PC-9 (cell line): ENCODE measurements at regions not wholly inside any gene's neighbourhood (a gene's known extent, or its start where the extent isn't known, plus 50 kb on each side); places are given as distances from the start of the nearest gene placed in this dataset.

Experiments used
- BruUV-seq: library from RNA; stranded (reverse); fragments of 400-500 nt; replicated peaks from 2 replicates; lab custom pipeline; 2021; lab: Mats Ljungman, UMichigan
- CTCF ChIA-PET: fragments of 300-600 bp; sonication (Branson Sonifier 250); formaldehyde crosslinking; loops from one replicate; lab custom pipeline; 2022; ENCODE audit warnings: antibody characterized with exemption; lab: Charles Lee
- POLR2A ChIA-PET: fragments of 300-600 bp; sonication (Branson Sonifier 250); formaldehyde crosslinking; loops from one replicate; lab custom pipeline; 2022; ENCODE audit warnings: antibody characterized with exemption; ENCODE audit not compliant: unreplicated experiment; lab: Charles Lee
- DNase-seq, 2 experiments: peaks; one replicate each; pipeline versions ENCODE4 v3.0.0 to v3.0.0-alpha.2; 2015 to 2022; ENCODE audit warnings: mixed read lengths in 1 of 2
- H2AFZ ChIP-seq: fragments of 200-600 bp; sonication (generic); 2 replicates; pipeline ENCODE4 v1.8.1; 2017; ENCODE audit warnings: antibody characterized with exemption
- H3F3A ChIP-seq: fragments of 200-600 bp; sonication (generic); 2 replicates; pipeline ENCODE4 v1.8.1; 2017; ENCODE audit warnings: antibody characterized with exemption, mild to moderate bottlenecking, low read depth; ENCODE audit not compliant: insufficient read depth
- H3K27ac ChIP-seq: fragments of 200-600 bp; sonication (generic); 2 replicates; pipeline ENCODE4 v1.6.1; 2016; ENCODE audit warnings: mixed run types
- H3K27me3 ChIP-seq: fragments of 200-600 bp; sonication (generic); 2 replicates; pipeline ENCODE4 v1.6.1; 2016; ENCODE audit warnings: low read depth, mixed run types; ENCODE audit not compliant: insufficient read depth
- H3K36me3 ChIP-seq: fragments of 200-600 bp; sonication (generic); 2 replicates; pipeline ENCODE4 v1.6.1; 2016; ENCODE audit warnings: low read depth, mixed run types
- H3K4me1 ChIP-seq: fragments of 200-600 bp; sonication (generic); replicated peaks from 2 replicates; pipeline ENCODE4 v1.6.1; 2016; ENCODE audit warnings: mixed run types; ENCODE audit not compliant: insufficient read depth
- H3K4me2 ChIP-seq: fragments of 200-600 bp; sonication (generic); 2 replicates; pipeline ENCODE4 v1.6.1; 2017; ENCODE audit warnings: mixed run types
- H3K4me3 ChIP-seq: fragments of 200-600 bp; sonication (generic); 2 replicates; pipeline ENCODE4 v1.6.1; 2016; ENCODE audit warnings: mixed run types
- H3K79me2 ChIP-seq: fragments of 200-600 bp; sonication (generic); 2 replicates; pipeline ENCODE4 v1.6.1; 2017; ENCODE audit warnings: low read depth, mixed run types
- H3K9me2 ChIP-seq: fragments of 200-600 bp; sonication (generic); 2 replicates; pipeline ENCODE4 v1.8.1; 2017; ENCODE audit warnings: mild to moderate bottlenecking; ENCODE audit not compliant: insufficient read depth
- H3K9me3 ChIP-seq: fragments of 200-600 bp; sonication (generic); 2 replicates; pipeline ENCODE4 v1.8.1; 2016; ENCODE audit warnings: low read depth; ENCODE audit not compliant: insufficient read depth
- H4K20me1 ChIP-seq: fragments of 200-600 bp; sonication (generic); 2 replicates; pipeline ENCODE4 v1.8.1; 2017; ENCODE audit not compliant: insufficient read depth
- EZH2 ChIP-seq: fragments of 200-600 bp; sonication (generic); IDR thresholded peaks from 2 replicates; pipeline ENCODE4 v1.8.0; 2017; ENCODE audit warnings: antibody characterized with exemption, low read depth
- intact Hi-C: fragments of 100-400 bp; cut with micrococcal nuclease; formaldehyde crosslinking; loops from one replicate; pipeline ENCODE4 v1.10.0; 2022; ENCODE audit not compliant: unreplicated experiment
- TF ChIP-seq, protein P1 (sequence below): fragments of 200-600 bp; sonication (generic); conservative IDR thresholded peaks from 2 replicates; pipeline ENCODE4 v1.6.1; 2017; ENCODE audit warnings: mixed run types, antibody characterized with exemption, mild to moderate bottlenecking, moderate library complexity

DNA sequence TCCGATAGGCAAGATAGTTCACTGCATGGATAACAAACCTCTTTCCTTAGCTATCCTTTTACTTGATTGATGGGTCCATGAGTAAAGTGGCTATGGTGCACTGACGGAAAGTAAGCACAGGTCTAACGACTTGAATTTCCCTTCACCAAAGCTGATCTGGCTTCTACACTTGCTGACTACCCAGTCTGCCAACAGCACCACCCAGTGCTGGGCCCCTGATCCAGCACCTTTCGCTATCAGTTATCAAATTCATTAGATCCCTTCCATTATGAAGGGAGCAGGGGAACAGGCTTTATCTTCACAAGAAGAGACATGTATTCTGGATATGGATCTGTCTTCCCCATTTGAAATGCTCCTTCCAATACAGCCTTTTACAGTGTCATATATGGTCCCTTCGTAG, 855.9 kb downstream of the GRID1 start:
- no peaks in the 10 kb centered on the region for H3K9me3 ChIP-seq
- H4K20me1 ChIP-seq = no peaks in the 10 kb centered on the region
- H3K4me3 ChIP-seq = no peak overlapping the region
- H3K9me2 ChIP-seq = no peaks in the 10 kb centered on the region
- intact Hi-C loops = no loop called here
- H3K36me3 ChIP-seq = no peaks in the 10 kb centered on the region
- BruUV-seq = no TSS peak
- H3K4me2 ChIP-seq = no peak overlapping the region
- DNase-seq = no peak
- H3K27me3 ChIP-seq = 0 out of 2 replicates have a peak, but pooled peaks cover 4% of the 10 kb centered on the region
- CTCF ChIA-PET = no interaction called here
- no peaks in the 10 kb centered on the region for H3K79me2 ChIP-seq
- no peaks in the 10 kb centered on the region for H3K4me1 ChIP-seq
- POLR2A ChIA-PET = no interaction called here
- no peaks in the 10 kb centered on the region for H3F3A ChIP-seq
- H2AFZ ChIP-seq = no peak overlapping the region
- TF ChIP-seq, protein P1, sequence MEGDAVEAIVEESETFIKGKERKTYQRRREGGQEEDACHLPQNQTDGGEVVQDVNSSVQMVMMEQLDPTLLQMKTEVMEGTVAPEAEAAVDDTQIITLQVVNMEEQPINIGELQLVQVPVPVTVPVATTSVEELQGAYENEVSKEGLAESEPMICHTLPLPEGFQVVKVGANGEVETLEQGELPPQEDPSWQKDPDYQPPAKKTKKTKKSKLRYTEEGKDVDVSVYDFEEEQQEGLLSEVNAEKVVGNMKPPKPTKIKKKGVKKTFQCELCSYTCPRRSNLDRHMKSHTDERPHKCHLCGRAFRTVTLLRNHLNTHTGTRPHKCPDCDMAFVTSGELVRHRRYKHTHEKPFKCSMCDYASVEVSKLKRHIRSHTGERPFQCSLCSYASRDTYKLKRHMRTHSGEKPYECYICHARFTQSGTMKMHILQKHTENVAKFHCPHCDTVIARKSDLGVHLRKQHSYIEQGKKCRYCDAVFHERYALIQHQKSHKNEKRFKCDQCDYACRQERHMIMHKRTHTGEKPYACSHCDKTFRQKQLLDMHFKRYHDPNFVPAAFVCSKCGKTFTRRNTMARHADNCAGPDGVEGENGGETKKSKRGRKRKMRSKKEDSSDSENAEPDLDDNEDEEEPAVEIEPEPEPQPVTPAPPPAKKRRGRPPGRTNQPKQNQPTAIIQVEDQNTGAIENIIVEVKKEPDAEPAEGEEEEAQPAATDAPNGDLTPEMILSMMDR = no peak
- no peak for TF ChIP-seq EZH2
- no peak overlapping the region for H3K27ac ChIP-seq

DNA sequence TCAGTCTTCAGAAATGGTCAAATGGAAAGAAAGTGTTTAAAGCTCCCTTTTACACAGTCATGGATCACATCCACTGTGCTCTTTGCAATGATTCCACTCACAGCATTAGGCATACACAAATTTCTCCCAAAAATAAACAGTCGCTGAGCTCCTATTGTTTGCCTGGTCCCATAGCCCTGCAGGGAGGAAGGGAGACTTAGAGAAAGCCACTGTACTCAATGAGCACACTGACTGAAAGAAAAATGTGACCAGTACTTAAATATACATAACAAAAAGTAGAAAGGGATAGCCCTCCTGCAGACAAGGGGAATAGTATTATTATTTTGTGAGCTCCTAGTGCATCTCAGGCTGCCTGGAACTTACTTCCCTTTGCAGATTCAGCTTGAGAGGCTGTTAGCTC, 853.2 kb downstream of the GRID1 start:
- H3K4me3 ChIP-seq = no peak overlapping the region
- no TSS peak for BruUV-seq
- H3K27me3 ChIP-seq = no peaks in the 10 kb centered on the region
- no peak overlapping the region for H3K27ac ChIP-seq
- no peak for DNase-seq
- H3K9me3 ChIP-seq = no peaks in the 10 kb centered on the region
- no peak overlapping the region for H3K4me2 ChIP-seq
- H2AFZ ChIP-seq = no peak overlapping the region
- no peaks in the 10 kb centered on the region for H3K79me2 ChIP-seq
- TF ChIP-seq EZH2 = no peak
- TF ChIP-seq, protein P1 = no peak
- H3K9me2 ChIP-seq = no peaks in the 10 kb centered on the region
- intact Hi-C loops = no loop called here
- H3K4me1 ChIP-seq = no peaks in the 10 kb centered on the region
- H3K36me3 ChIP-seq = no peaks in the 10 kb centered on the region
- ChIA-PET POLR2A (no interaction called here), CTCF (no interaction called here)
- no peaks in the 10 kb centered on the region for H3F3A ChIP-seq
- H4K20me1 ChIP-seq = no peaks in the 10 kb centered on the region

DNA sequence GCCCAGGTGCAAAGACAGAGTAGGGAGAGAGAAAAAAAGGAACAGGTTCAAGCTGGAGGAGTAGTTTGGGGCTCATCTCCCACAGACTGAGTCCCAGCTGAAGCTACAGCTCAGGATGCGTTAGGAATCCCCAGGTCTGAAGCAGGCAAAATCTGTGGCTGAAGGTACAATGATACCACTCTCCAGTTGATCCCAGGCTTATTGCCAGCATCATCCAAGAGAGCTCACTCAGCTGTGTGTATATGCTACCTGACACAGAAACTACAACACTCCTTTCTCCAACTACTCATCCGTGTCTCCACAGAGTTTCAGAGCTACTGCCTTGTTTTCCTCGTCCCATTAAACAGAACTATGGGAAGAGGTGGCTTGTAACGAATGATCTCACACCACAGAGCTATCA, 851.3 kb downstream of the GRID1 start:
- no peaks in the 10 kb centered on the region for H3K4me1 ChIP-seq
- ChIA-PET CTCF (no interaction called here), POLR2A (no interaction called here)
- no peaks in the 10 kb centered on the region for H3K27me3 ChIP-seq
- H3K27ac ChIP-seq = no peak overlapping the region
- H3K9me2 ChIP-seq = no peaks in the 10 kb centered on the region
- H4K20me1 ChIP-seq = no peaks in the 10 kb centered on the region
- no peak for DNase-seq
- H3K4me3 ChIP-seq = no peak overlapping the region
- no peak overlapping the region for H3K4me2 ChIP-seq
- no peaks in the 10 kb centered on the region for H3K9me3 ChIP-seq
- H2AFZ ChIP-seq = no peak overlapping the region
- H3F3A ChIP-seq = no peaks in the 10 kb centered on the region
- intact Hi-C loops = no loop called here
- TF ChIP-seq, protein P1 = no peak
- TF ChIP-seq EZH2 = no peak
- no TSS peak for BruUV-seq
- no peaks in the 10 kb centered on the region for H3K79me2 ChIP-seq
- no peaks in the 10 kb centered on the region for H3K36me3 ChIP-seq
